ENCODE measurements at regions not wholly inside any gene's neighbourhood (a gene's known extent, or its start where the extent isn't known, plus 50 kb on each side); places are given as distances from the start of the nearest gene placed in this dataset.
A peak's percentile ranks its signal among the peaks of the same experiment; 100 is the strongest.

DNA sequence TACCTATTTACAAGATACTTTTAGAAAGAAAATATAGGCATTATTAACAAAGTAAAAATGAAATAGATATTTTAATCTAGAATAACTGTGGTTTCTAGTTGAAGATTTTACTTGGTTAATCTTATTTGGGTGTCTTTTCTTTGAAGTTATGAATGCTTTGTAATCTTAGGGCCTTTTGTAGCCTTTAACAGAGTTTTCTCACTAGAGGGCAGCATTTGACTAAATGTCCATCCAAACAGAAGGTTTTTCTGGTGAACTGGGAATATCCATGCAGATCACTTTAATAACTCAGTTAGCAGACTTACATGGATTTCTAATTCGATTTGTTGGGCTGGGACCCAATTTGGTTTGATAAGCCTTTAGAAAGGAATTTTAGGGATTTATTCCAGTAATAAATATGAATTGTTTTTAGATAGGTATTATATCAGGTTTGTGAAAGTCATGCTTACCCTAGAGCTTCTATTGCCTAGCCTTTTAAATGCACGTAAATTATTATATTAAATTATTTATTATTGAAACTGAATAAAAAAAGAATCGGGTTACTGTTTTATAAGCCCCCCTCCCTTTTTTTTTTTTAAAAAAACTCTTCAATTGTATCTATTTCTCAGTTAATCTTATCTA, 119.7 kb downstream of the ZNF326 start:
- TF ChIP-seq, protein P1, sequence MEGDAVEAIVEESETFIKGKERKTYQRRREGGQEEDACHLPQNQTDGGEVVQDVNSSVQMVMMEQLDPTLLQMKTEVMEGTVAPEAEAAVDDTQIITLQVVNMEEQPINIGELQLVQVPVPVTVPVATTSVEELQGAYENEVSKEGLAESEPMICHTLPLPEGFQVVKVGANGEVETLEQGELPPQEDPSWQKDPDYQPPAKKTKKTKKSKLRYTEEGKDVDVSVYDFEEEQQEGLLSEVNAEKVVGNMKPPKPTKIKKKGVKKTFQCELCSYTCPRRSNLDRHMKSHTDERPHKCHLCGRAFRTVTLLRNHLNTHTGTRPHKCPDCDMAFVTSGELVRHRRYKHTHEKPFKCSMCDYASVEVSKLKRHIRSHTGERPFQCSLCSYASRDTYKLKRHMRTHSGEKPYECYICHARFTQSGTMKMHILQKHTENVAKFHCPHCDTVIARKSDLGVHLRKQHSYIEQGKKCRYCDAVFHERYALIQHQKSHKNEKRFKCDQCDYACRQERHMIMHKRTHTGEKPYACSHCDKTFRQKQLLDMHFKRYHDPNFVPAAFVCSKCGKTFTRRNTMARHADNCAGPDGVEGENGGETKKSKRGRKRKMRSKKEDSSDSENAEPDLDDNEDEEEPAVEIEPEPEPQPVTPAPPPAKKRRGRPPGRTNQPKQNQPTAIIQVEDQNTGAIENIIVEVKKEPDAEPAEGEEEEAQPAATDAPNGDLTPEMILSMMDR (IDR thresholded peaks at IDR 0.05) = peak; percentile 26 to 61 (median 58)
- TF ChIP-seq POLR2A (IDR thresholded peaks at IDR 0.05) = no peak
